Ishikawa (cell line): ENCODE measurements at regions not wholly inside any gene's neighbourhood (a gene's known extent, or its start where the extent isn't known, plus 50 kb on each side); places are given as distances from the start of the nearest gene placed in this dataset.

Source experiments
- CREB1 ChIP-seq: IDR thresholded peaks from 2 replicates; pipeline ENCODE4 v1.6.1; 2012; ENCODE audit warnings: low read depth
- EP300 ChIP-seq: IDR thresholded peaks from 2 replicates; pipeline ENCODE4 v1.6.1; 2012; ENCODE audit warnings: borderline replicate concordance
- MAX ChIP-seq: IDR thresholded peaks from 2 replicates; pipeline ENCODE4 v1.6.1; 2012
- TAF1 ChIP-seq: IDR thresholded peaks from 2 replicates; pipeline ENCODE4 v1.6.1; 2012; ENCODE audit warnings: low read depth, mild to moderate bottlenecking
- YY1 ChIP-seq: IDR thresholded peaks from 2 replicates; pipeline ENCODE4 v1.6.1; 2012; ENCODE audit warnings: low read depth

GRCh38 chr7:93008833-93009232, 108.9 kb downstream of the SAMD9 start:
- TF ChIP-seq YY1 = no peak
- TF ChIP-seq MAX = no peak
- TF ChIP-seq TAF1 = no peak
- TF ChIP-seq EP300 = no peak
- no peak for TF ChIP-seq CREB1
